GM21367 (cell line): ENCODE measurements at regions not wholly inside any gene's neighbourhood (a gene's known extent, or its start where the extent isn't known, plus 50 kb on each side); places are given as distances from the start of the nearest gene placed in this dataset.
"Not testable (repeated sequence)": the region's sequence is repeated elsewhere in the genome, so short reads cannot be mapped to it uniquely, and the experiment has no call there.

Experiments used
- ATAC-seq: cut with Tn5 transposase; IDR thresholded peaks from one replicate; pipeline ENCODE4 v1.9.1; 2021; ENCODE audit not compliant: unreplicated experiment

- ATAC-seq = no peak
Observed at GRCh38 chr6:167558246-167559177, 233.6 kb downstream of the TTLL2 start.

- ATAC-seq = no peak
Observed at GRCh38 chr6:167559675-167560479, 235.0 kb downstream of the TTLL2 start.

GRCh38 chr6:167560673-167561569, 236.0 kb downstream of the TTLL2 start:
- ATAC-seq = no peak

- not testable (repeated sequence) for ATAC-seq
Observed at GRCh38 chr6:167562862-167563261, 238.0 kb downstream of the TTLL2 start.

DNA sequence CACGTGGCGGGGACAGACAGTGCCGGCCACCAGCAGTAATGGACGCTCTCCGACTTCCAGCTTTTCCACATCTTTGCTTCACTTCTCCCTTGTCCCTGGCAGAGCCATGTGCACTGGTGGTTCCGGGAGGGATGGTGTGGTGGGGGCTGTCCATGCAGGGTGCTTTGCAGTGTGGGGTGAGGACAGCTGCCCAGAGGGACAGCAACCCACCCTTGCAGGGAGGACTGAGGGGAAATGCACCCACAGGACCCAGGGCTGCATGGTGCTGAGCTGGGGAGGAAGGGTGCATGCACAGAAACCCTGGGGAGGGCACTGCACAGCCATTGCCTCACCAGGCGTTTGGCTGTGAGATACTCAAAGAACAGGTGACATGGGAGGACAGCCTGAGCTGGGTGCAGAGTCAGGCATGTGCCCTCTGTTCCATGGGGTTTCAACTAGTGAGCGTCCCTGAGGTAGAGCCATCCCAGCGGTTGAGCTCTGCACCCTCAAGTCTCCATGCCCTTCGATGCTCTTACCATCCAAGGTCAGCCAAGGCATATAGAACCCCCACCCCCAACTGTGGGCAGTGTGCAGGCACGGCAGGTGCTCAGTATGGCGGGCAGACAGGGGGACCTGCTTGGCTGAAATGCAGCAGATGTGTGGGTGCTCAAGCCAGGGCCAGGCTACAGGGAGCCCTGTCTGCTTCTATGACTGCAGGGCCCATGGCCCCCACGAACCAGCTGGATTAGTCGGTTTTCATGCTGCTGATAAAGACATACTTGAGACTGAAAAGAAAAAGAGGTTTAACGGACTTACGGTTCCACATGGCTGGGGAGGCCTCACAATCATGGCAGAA, 239.7 kb downstream of the TTLL2 start:
- no peak for ATAC-seq

DNA sequence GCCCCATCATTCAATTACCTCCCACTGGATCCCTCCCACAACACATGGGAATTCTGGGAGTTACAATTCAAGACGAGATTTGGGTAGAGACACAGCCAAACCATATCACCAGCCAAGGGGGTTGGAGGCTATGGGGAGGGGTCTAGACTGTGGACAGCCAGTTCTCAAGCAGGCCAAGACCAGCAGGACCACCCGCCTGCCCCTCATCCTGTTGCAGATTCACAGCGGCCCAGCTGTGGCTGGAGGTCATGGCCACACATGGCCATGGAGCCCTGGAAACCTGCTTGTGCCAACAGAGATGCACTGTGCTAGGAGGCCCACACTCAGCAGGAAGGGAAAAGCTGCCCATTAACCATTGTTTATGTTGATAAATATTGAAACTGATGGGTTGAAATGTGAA, 240.5 kb downstream of the TTLL2 start:
- no peak for ATAC-seq

DNA sequence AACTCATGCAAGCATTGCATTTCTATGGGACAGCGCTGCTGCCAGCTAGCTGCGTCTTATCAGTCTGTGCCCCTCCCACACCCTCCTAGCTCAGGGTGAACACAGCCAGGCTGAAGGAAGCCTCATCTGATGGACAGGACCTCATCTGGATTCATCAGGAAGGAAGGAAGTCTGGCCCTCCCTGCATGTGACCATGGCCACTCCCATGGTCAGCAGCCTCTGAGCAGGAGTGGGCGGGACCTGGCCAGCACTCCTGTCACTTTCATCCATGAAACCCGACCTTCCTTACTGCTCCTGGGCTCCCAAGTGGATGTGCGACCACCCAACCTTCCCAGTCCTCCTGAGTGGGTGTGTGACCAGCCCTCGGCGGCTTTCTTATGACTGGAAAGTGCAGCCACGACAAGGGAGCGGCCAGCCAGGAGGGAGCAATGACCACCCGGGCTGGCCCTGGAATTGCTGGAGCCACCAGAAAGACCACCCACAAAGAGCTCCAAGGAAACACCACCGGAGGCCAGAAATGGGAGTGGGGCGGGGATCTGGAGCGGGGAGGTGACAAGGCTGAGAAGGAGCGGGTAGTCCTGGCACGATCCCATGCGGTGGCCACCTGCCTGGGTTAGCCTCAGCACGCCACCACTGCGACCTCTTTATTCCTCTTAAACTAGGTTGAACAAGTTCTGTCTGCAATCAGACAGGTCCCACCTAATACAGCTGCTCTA, 241.2 kb downstream of the TTLL2 start:
- ATAC-seq = no peak

DNA sequence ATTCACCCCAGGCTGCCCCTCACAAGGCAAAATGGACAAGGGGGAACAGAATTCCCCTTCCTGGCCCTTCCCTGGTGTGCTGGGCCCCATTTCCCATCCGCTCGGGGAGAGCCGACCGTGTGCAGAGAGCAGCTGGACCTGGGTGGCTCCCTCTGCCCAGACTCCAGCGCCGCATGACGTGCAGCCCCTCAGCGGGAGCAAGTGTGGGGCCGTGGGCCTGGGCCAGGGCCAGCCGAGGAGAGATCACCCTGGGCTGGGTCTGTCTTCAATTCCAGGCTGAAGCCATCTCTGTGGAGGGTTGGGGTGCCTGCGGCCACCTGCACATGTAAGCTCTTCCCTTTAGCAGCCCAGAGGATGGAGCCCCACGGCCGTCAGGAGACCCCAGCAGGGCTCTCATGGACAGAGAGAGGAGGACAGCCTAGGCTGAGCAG, 241.8 kb downstream of the TTLL2 start:
- no peak for ATAC-seq

DNA sequence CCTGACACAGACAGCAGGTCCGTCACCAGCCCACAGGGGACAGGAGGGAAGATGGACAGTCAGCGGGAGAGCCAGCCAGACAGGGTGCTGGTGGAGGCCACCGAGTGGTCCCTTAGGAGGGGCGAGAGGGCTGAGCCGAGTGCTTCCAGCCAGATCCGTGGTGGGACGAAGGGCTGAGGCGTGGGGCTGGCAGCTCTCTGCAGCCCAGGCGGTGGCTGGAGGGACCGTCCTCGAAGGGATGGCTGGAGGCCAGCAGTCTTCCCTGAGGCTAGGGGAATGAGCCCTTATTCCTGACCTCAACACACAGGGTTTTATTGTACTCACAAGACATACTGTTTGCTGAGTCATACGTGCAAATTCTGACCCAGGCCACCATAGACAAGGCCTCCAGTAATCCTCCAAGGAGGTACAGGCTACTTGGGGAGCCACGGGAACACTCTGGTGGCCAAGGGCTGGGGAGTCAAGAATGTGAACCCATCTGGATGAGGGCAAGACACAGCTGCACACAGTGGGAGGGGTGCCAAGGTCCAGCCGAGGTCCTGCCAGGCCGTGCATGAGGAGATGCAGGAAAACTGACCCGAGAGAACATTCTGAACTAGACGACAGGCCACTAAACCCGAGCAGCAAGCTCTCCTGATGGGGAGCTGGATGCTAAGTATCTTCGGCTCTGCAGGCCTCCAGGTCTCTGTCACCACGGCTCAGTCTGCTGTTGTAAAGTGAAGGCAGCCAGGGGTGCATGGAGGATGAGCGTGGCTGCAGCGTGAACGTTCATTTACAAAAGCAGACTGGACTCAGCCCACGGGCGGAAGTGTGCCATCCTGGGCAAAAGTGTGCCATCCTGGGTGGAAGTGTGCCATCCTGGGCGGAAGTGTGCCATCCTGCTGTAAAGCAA, 242.5 kb downstream of the TTLL2 start:
- no peak for ATAC-seq

DNA sequence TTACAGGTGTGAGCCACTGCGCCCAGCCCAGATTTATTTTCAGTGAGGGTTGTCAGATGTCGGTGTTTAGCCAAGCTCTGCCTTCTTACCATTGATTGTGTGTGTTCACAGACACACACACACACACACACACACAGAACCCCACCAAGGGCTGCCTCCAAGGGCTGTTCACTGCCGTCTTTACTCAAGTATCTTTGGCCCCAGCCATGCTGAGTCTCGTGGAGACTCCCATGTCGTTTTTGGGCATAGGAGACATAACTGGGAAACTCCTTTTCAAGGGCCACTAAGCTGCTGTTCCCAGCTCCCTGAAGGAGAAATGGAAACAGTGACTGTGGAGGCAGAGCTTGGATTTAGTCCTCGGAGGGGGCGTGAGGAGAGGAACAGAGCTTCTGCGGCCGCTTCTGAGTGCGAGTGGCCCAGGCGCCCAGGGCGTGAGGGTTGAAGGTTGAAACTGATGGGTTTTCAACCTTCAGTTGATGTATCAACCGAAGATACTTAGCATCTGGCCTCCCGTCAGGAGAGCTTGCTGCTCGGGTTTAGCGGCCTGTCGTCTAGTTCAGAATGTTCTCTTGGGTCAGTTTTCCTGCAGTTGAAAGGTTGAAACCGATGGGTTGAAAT, 243.6 kb downstream of the TTLL2 start:
- no peak for ATAC-seq

DNA sequence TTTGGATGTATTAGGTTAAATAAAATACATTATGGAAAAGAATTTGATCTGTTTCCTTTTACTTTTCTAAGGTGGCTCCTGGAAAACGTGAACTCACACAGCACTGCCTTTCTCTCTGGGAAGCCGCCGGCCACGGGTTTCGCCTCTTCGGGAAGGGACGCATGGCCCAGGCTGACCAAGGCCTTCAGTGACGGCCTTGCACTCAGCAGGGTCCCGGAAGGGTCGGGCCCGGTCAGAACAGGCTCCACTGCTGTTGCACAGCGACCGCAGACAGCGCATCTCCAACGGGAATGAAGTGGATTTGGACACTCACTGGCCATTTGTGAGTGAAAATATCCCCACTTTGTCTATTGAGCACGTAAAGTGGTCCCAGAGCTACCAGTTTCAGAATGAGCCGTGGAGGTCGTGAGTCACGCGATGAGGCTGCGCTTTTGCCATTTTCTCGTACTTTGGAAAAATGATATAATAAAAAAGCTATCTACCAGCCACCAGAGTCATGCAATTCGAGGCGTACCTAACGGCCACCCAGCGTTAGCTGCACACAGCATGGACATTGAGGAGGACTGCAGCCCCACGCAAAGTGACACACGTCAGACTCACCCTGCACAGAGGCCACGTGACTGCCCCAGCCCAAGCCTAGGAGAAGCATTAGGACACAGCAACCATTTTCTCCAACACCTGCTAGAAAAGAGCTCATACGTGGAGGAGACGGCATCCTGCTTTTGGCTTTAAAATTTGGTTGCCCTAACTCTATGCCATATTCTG, 244.3 kb downstream of the TTLL2 start:
- no peak for ATAC-seq

DNA sequence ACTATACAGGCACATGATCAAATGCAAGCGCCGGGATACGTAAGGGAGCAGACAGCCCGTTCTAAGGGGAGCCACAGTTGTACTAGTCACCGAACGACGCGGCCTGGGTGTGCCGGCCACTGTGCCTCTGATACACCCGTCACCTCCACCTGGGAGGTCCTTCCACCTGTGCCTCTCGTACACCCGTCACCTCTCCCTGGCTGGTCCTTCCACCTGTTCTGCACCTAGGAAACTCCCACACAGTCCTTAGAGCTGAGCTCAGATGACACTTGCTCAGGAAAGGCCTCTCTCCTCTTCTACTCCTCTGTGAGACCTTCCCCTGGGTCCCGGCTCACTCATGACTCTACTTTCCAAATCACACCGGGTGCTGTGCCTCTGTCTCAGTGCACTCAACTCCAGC, 245.0 kb downstream of the TTLL2 start:
- no peak for ATAC-seq

DNA sequence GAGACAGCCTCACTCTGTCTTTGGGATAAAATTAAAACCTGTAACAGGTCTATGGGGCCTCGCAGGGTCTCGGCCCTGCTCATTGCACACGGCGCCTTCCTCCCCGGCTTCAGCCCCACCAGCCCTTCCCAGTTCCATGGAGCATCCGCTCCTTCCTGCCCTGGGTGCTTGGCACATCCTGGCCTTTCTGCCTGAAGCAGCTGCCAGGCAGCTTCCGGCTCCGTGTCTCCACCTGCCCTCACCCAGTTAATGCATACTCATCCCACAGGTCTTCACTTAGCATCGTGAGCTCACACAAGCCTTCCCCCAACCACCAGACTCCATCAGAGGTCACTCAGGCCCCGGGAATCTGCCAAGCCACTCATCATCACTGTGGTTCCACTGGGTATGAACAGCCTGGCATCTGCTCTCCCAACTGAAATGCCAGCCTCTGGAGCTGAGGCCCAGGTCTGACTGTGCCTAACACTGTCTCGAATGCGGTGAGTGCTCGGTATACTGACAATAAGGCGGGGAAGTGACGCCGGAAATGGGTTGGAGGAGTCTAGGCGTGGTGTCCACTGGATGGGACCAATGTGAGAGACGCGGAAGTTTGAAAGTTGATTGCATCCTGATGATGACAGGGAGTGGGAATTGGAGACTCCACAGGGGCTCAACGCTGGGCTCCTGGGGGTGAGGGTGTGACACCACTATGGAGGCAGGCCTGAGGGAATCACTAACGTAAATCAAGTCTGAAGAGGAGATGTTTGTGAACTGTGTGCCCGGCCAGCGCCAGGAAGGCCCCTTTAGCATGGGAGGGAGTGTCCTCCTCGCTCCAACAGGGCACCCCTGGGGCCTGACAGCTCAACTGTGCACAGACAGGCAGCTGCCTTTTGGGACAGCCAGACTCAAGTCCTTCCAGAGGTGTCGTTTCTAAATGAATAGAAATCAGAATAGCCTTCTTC, 245.8 kb downstream of the TTLL2 start:
- no peak for ATAC-seq

DNA sequence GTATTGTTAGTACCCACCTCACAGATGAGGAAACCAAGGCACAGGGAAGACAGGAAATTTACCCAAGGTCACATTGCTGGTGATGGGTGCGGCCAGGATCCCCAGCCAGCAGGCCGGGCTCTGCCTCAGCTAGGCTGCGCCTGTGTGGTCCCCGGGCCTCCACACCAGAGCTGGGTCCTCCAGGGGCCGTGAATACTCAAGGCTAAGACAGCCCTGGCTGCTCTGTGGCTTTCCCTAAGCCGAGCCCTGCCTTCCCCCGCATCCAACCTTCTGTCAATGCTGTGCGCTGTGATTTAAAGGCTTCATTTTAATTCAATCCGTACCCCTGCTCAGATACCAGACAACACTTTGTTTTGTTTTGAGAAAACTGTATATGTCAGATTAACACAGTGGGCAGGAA, 246.7 kb downstream of the TTLL2 start:
- no peak for ATAC-seq

- ATAC-seq = no peak
Observed at GRCh38 chr6:167572106-167572505, 247.2 kb downstream of the TTLL2 start.

DNA sequence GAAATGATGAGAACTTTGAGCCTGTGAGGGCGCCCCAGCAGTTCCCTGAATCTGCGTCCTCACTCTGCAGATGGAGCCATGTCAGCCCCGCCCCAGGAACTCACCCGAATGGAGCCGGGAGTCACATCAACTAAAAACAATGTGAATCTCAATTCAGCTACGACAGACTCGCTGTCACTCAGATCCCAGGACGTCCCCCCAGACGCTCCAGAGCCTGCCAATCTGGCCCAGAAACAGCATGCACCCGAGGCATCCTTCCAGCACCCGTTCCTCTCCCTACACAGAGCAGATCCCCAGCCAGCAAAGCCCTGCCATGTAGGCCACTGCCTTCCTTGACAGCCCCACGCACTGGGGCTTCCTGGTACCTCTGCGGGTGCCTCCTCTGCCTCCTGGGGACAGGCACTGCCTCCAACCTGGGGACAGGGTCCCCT, 248.0 kb downstream of the TTLL2 start:
- ATAC-seq = no peak
